Bone marrow (tissue), 2 donors: ENCODE measurements at regions not wholly inside any gene's neighbourhood (a gene's known extent, or its start where the extent isn't known, plus 50 kb on each side); places are given as distances from the start of the nearest gene placed in this dataset.

ENCODE experiments used
- DNase-seq, 2 donors: peaks; one replicate each; lab custom pipeline; 2025; lab: John Stamatoyannopoulos, UW

DNA sequence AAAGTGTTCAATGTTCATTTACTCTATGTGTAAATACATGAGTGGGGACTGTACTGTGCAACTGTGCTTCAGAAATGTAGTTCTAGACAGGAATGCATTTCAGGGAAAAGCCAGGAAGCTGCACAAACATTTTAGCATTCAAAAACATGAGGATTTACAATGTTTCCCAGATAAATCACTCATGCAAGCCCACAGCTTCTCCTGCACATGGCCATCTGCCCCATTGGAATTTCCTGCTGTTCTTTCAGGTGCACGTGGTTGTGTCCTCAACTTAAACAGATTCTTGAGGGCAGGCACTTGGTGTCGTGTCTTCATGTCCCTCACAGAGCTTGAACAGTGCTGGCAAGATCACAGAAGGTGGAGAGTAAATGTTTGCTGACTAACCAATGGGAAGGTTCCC is 101.5 kb downstream of the UNC5CL start:
- DNase-seq = no peak

DNA sequence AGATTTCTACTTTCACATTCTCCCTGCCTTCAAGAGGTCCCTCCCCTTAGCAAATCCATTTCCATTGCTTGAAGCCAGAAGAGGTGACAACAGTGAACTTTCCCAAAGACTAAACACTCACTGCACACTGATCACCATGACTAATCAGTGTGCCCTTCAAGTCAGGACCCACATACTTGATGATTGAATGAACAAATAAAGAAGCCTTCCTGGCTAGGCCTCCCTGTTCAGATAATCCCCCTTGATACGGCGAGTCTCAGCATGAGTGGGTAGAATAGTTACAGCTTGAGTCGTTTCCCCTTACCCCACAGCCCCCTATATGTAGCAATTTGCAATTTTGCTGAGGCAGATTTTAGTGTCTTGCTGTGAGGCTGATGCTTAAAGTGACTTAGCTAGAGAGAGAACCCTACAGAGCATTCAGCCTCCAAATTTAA is 102.2 kb downstream of the UNC5CL start:
- DNase-seq = no peak

DNA sequence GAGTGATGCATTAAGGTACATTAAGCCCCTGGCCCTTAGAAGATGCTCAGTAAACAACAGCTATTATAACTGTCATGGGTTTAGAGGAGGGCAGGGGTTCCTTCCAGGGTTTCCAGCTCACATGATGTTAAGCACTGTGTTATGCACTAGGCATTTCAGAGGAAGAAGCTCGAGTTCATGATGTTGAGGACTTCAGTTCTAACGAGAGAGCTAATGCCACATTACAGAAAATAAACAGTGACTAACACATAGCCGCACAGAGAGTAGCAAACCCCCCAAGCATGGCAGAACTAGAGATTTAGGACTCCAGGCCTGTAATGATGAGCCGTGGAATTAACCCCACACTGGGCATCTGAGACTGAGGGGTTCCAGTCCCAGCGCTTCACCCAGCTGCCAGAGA is 105.2 kb downstream of the UNC5CL start:
- no peak for DNase-seq

DNA sequence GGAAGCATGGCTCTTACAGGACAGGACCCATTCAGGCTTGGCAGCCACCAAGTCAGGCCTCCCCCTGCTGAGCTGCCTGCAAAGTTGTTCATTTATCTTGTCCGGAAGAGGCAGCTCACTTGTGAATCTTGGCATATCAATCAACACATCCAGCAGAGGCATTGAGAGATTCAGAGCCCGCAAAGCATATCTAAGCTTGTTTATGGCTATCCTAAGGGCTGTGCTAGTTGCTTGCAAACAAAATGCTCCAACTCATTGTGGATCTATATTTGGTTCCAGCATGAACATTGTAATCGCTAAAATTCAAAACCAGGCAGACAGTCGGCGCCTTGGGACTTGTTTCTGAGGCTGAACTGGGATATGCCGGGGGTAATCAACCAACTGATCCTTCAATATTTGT is 106.1 kb downstream of the UNC5CL start:
- no peak for DNase-seq

DNA sequence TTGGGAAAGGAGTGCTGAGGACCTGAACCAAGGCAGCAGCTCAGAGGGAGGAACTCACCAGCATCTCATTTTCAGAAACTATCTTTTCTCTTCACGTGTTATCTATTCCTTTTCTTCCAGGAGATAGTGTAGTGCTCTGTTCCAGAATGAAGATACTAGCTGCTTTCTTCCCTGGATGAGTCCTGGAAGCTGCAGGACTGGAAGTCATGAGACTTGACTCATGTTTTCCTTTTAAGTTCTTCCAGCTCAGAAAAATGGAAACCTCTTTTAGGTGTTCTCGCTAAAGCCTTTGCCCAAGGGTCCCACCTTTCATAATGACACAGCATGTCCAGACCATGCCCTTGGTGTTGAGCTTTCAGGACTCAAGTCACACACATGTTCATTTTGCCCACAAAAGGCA is 106.7 kb downstream of the UNC5CL start:
- no peak for DNase-seq

DNA sequence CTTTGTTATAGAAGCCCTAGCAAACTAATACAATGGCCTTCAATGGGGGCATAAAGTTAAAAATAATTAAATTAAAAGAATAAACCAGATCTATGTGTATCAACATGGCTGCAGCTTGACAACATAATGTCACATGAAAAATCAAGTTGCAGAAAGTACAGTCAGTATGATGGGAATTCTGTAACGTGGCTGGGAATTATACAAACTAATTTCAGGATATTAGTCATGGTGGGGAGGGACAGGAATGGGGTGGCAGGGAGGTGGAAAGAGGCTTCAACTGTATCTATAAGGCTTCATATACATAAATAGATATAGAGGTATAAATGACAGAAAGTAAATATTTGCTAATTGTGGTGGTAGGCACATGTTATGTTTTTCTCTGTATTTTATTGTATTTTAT is 107.1 kb downstream of the UNC5CL start:
- DNase-seq = no peak

DNA sequence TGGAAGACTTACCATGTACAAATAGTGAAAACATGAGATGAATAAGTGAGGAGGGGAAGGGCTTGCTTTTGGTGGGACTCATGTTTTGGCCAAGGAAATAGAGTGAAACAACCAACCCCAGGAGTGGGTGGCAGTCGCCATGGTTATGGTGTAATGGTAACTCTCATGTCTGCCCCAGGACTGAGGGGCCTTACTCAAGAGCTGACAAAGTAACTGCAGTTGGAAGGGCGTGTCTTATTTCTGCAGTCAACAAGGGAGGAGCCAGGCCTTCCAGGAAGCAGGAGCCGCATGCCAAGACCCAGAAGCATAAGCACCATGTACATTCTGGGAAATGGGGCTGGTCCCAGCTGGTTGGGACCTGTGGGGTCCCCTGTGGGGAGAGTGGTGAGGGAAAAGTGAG is 108.5 kb downstream of the UNC5CL start:
- DNase-seq = no peak

DNA sequence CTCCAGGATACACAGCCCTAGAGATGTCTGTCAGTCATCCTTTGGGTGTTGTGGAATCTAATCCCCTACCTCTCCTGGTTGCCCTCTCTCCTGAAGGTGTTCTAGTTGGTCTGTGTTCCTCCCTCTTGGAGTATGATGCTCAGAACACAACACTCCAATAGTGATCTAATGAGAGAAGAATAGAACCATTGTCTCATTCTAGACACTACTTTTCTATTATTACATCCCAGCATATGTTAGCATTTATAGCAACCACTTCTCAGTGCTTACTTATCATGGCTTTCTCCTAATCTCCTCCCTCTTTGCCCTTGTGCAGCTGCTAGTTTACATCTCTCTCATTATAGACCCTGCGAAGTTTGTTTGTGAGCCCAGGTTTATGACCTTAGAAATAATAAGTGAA is 109.0 kb downstream of the UNC5CL start:
- DNase-seq = no peak

DNA sequence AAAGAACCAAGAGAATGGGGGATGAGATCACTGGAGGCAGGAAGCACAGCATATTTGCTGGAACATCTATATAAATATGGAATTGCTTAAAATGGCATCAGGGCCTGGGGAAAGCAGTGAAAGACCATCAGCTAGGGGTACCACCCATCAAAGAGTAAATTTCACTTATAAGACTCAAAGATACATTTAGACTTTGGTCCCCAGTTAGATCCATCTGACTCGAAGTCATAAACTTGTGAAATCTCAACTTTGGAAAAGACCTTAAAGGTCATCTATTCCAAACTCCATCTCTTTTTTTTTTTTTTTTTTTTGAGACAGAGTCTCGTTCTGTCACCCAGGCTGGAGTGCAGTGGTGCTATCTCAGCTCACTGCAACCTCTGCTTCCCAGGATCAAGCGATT is 109.8 kb downstream of the UNC5CL start:
- DNase-seq = no peak

DNA sequence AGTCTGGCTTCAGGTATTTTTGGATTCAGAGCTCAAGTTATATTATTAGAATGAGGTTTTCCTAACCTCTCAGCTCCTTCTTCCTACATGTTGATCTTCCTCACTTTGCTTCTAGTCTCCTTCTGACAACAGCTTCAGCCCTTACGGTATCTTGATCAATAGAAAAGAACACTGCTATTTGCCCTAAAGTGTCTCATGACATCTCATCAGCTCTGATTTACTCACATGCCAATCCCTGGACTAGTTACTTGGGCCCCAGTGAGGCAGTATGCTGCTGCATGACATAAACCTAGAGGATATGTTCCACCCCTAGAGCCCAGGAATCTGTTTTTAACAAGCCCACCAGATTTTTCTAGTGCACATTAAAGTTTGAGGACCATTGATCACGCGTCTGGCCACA is 110.3 kb downstream of the UNC5CL start:
- DNase-seq = no peak

DNA sequence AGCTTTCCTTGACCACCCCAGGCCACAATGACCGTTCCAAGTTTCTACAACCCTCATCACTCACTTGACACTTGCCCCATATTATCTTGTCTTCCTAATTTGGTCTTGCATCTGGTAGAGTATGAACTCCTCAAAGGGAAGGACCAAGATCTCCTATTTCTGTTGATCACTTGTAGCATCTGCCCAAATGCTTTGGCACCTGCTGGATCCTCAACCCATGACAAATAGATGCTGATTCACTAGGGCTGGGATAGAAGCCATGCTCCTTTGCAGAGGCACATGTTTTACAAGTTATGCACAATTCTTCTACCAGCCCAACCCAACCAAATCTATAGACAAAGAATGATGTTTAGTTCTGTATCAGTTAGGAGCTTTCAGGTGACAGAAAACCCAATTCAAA is 110.7 kb downstream of the UNC5CL start:
- no peak for DNase-seq

DNA sequence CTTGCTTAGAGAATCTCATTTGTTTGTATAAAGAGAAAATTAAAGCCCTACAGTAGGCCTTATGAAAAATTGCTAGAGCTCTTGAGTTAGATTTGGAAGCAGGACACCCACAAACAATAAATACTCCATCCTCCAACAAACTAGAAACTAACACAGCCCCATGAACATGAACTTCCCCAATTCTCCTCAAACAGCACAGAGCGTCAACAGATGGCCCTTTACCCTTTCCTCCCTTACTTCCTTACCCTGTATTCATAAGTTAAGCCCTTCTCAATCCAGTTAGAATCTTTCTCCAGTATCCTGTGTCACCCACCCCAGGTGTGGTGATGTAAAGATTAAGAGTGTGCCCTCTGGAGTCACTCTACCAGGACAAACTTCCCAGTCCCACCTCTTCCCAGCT is 113.7 kb downstream of the UNC5CL start:
- no peak for DNase-seq

DNA sequence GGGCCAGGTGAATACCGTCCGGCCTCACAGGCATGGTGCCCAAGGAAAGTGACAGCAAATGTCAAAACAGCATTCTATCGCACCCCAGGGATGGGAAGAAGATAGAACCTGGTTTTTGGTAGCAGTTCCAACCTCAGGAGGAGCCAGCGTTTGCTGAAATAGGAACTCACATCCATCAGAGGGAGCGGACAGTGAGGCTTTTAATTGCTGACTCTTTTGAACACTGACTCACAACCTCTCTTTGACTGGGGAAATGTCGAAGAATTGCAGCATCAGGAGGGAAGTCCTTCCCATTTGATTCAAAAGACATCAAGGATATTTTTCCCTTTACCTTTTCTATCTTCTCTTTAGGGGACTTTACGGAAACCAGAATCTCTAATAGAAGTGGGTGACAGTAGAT is 114.2 kb downstream of the UNC5CL start:
- DNase-seq = no peak

DNA sequence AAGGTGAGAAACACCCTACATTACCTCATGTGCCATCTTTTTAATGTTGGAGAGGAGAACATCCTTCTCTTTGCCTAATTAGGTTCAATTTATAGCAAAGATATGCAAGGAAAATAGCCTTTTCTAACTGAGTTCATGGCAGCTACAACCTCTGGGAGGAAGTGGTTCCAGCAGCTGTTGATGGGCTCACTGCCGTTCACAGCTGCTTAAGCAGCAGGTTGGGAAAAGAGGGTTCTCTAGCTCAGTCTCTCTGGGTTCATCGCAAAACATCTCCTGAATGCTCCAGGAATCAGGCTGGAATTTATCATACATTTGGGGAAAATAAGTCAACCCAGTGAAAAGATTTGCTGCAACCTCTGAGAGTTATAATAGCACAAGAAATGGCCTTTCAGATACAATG is 115.1 kb downstream of the UNC5CL start:
- no peak for DNase-seq

DNA sequence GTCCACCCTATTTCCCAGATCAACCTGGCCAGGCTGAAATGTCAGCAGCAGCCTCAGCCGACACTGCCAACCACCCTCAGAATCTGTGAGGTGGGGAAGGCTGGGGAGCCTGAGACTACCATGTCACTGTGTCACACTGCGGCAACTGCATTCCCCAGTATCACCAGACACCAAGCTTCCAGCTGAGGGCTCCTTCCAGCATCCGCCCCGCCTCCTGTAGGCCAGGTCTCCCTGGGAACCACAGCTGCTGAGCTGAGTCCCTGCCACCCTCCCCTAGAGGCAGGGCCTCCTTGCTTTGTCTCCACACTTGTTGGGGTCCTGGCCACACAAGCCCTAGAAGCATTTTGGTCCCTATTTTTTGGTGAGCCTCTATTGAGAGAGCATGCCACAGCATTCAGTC is 115.7 kb downstream of the UNC5CL start:
- no peak for DNase-seq

DNA sequence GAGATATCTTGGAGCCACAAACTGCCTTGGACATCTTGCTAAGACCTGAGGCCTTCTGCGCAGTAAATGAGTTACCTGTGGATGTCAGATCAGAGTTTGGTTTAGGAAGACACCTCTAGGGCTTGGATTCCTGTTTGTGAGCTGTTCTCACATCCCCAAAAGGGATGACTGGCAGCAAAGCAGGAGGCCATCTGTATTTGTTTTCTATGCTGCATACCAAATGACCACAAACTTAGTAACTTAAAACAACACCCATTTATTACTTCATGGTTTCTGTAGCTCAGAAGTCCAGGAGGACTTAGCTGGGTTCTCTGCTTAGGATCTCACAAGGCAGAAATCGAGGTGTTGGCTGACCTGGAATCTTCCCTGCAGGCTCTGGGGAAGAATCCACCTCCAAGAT is 116.7 kb downstream of the UNC5CL start:
- no peak for DNase-seq

DNA sequence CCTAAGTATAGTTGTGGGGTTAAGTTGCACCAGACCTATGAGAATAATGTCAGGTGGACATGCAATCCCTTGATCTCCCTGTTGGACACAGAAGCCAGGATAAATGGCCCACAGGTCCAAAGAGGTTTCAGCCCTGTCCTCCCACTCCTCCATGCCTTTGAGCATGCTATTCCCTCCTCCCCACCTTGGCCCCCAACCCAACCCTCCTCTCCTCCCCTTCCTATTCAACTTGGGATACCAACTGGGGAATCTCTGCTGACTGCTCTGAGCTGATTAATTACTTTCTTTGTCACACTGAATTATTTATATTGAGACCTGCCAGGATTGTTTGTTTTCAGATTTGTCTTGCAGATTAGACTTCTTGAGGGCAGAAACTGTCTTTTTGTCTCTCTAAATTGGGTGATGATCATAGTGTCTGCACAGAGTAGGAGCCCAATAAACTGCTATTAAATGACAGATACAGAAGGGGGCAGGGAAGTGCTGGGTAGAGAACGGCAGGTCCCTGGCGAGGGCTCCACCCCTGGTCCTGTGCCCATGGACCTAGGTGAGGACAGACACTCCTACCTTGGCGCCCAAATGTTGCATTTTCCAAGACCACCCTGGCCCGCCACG is 120.9 kb downstream of the UNC5CL start:
- DNase-seq = no peak

DNA sequence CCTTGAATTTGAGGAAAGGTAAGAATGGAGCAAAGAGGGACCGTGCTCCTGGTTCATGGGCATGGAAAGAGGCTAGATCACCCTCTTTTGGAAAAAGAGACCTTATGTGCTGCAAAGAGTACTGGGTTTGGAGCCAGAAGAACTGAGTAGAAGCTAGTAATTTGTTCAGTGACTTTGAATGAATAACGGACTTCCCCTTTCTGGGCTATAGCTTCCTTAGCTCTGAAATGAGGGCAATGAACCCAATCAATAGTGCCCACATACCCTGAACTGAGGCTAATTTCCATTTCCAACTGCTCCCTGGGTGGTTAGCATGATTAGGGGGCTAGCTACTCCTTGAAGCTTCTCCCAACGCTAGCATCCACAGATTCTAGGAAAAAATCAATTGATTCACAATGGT is 121.4 kb downstream of the UNC5CL start:
- DNase-seq = no peak

DNA sequence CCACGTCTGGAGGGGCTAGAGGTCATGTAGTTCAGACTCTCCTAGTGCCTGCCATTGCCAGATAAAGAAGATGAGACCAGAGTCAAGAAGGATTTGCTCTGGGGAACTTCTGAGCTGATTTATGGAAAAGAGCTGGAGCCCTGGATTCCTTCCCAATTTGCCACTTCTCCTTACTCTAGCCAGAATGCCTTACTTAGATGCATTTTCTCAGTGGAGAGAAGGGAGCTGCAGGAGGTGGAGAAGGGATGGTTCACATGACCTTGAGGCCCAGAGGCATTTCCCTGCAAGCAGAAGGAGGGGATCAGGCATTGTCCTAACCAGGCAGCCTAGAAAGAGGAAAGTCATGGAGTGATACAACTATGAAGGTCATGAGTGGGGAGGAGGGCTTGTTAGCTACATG is 122.2 kb downstream of the UNC5CL start:
- DNase-seq = no peak

DNA sequence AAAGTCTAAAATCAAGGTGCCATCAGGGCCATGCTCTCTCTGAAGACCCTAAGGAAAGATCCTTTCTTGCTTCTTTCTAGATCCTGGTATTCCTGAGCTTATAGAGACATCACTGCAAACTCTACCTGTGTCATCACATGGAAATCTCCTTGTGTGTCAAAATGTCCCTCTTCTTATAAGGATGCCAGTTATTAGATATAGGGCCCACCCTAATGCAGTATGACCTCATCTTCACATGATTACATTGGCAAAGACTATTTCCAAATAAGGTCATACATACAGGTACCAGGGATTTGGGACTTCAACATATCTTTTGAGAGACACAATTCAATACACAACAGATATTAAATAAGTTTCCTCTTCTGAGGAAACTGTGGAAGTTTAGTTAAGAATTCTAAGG is 123.9 kb downstream of the UNC5CL start:
- no peak for DNase-seq

DNA sequence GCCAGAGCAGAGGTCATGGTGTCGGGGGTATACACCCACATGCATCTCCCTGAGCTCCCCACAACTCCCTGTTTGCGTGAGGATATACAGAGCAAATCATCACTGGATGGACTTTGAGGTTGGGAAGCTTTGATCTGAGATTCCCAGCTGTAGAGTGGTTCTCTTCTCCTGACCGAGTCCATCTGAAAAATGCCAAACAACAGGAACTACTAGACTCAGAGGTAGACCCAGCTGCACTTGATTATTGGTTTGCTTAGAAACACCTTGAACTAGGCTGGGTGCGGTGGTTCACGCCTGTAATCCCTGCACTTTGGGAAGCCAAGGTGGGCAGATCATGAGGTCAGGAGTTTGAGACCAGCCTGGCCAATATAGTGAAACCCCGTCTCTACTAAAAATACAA is 125.0 kb downstream of the UNC5CL start:
- no peak for DNase-seq

DNA sequence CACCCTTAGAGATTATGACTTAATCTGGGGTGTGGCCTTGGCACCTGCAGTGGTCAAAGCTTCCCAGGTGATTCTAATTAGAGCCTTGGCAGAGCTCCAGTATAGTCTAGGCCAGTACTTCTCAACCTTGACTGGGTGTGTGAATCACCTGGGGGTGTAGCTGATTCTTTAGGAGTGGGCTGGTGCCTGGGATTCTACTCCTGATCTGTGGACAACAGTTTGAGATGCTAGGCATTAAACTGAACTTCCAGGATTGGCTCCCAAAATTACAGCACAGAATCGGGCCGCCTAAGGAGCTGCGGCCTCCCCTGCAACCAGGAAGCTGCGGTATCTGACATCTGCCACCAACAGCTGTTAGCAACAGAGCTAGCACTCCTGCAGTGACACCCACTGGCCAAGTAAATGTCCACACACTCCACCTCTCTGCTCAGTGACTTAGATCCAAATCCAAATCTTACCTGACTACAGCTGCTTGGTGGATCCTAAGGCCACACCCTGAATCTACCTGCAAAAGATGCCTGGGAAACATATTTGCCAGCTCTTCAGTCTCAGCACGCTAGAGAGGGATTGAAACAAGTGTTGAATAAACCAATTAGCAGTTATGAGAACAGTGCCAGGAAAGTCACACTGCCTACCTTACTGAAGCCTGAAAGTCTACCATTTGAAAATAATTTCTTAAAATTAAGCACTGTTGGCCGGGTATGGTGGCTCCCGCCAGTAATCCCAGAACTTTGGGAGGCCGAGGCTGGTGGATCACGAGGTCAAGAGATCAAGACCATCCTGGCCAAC is 126.7 kb downstream of the UNC5CL start:
- peak in 1 of 2 donors; percentile 43 for DNase-seq

DNA sequence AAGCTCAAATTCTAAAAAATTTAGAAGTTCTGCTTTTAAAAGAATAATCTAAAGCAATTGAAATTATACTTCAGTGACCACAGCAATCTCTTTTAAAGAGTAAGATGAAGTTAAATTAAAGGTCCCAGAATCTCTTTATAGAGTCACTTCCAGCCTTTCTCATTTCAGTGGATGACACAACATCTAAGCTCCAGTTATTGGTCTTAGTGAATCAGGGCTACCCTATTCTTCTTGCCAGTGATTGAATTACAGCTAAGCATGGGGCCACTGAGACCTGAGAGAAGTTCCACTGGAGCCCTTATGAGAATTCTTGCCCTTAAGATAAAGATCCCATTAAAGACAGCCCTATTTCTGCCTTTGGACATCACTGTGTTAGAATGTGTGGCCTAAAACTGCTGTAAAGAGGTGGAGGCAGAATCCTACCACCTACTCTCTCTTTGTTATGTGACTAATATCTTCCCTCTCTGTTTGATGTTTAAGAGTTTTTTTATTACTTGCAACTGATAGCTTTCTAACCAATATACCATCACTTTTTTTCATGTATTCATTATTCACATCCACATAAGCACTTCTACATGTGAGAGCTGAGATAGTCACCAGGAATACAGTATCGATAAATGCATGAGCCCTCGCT is 128.6 kb downstream of the UNC5CL start:
- no peak for DNase-seq

DNA sequence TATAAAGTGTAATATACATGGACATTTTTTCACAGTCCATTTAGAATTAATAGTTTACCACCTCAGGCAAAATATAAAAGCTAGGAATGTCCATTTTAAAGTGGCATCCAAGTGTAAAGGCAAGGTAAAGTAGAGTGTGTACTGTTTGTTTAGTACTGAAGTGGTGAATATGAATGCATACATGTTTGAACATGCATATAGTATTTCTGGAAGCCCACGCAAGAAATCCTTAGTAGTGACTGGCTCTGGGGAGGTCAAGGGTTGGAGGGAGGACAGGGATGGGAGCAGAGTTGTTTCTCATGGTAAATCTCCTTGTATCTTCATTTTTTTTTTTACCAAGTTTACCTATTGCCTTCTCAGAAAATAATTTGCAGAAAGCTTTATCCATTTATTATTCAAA is 129.2 kb downstream of the UNC5CL start:
- no peak for DNase-seq
